Neutrophil (primary cell): ENCODE measurements at regions not wholly inside any gene's neighbourhood (a gene's known extent, or its start where the extent isn't known, plus 50 kb on each side); places are given as distances from the start of the nearest gene placed in this dataset.

Experiments used
- H3K27ac ChIP-seq: fragments of 200-600 bp; sonication (generic); 2 replicates; pipeline ENCODE4 v1.5.1; 2016; ENCODE audit warnings: mild to moderate bottlenecking, moderate library complexity
- H3K27me3 ChIP-seq: fragments of 200-600 bp; sonication (generic); 2 replicates; pipeline ENCODE4 v1.6.0; 2016; ENCODE audit warnings: mild to moderate bottlenecking
- H3K36me3 ChIP-seq: fragments of 200-600 bp; sonication (generic); 2 replicates; pipeline ENCODE4 v1.5.1; 2017
- H3K4me1 ChIP-seq, 2 experiments: fragments of 200-600 bp in 1 of 2; sonication (generic) in 1 of 2; 1 replicate in 1 of 2; 2 replicates in 1 of 2; pipeline versions ENCODE4 v1.5.1 to v1.6.1; 2013 to 2016; ENCODE audit warnings: low read depth in 1 of 2, low read length in 1 of 2, mild to moderate bottlenecking in 1 of 2, moderate library complexity in 1 of 2; ENCODE audit not compliant: control insufficient read depth in 1 of 2, insufficient read depth in 1 of 2
- H3K4me3 ChIP-seq, 2 experiments: fragments of 200-600 bp in 1 of 2; sonication (generic) in 1 of 2; 1 replicate in 1 of 2; 2 replicates in 1 of 2; pipeline ENCODE4 v1.5.1; 2013 to 2016; ENCODE audit warnings: low read depth in 1 of 2, low read length in 1 of 2, mild to moderate bottlenecking in 1 of 2, moderate library complexity in 1 of 2
- H3K9me3 ChIP-seq: fragments of 200-600 bp; sonication (generic); 2 replicates; pipeline ENCODE4 v1.5.1; 2016
- TF ChIP-seq, protein P1 (sequence below): fragments of 200-600 bp; sonication (generic); IDR thresholded peaks from 2 replicates; pipeline ENCODE4 v1.5.1; 2016; ENCODE audit warnings: antibody characterized with exemption

DNA sequence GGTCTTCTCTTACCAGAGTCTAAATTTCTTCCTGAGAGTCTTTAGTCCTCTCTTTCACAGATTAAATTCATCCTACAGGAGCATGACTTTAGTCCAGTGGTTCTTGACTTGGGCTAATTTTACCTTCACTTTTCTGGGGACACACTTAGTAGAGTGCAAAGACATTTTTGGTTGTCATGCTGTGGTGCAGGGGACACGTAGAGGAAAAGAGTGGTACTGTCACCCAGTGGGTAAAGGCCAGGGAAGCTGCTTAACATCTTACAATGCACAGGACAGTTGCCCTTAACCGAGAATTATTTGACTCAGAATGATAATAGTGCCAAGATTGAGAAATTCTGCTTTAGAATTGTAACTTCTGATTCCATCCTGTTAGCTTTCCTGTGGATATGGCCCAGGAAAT, 772.5 kb upstream of the GRM7 start:
- Histone ChIP-seq H3K27ac (no peak overlapping the region), H3K27me3 (no peaks in the 10 kb centered on the region), H3K4me1 (no peaks in the 10 kb centered on the region), H3K4me3 (no peak overlapping the region), H3K9me3 (no peaks in the 10 kb centered on the region), H3K36me3 (no peaks in the 10 kb centered on the region)
- TF ChIP-seq, protein P1, sequence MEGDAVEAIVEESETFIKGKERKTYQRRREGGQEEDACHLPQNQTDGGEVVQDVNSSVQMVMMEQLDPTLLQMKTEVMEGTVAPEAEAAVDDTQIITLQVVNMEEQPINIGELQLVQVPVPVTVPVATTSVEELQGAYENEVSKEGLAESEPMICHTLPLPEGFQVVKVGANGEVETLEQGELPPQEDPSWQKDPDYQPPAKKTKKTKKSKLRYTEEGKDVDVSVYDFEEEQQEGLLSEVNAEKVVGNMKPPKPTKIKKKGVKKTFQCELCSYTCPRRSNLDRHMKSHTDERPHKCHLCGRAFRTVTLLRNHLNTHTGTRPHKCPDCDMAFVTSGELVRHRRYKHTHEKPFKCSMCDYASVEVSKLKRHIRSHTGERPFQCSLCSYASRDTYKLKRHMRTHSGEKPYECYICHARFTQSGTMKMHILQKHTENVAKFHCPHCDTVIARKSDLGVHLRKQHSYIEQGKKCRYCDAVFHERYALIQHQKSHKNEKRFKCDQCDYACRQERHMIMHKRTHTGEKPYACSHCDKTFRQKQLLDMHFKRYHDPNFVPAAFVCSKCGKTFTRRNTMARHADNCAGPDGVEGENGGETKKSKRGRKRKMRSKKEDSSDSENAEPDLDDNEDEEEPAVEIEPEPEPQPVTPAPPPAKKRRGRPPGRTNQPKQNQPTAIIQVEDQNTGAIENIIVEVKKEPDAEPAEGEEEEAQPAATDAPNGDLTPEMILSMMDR, result no peak

GRCh38 chr3:6089780-6090179, 771.1 kb upstream of the GRM7 start:
- no peaks in the 10 kb centered on the region for H3K9me3 ChIP-seq
- no peaks in the 10 kb centered on the region for H3K27me3 ChIP-seq
- H3K4me3 ChIP-seq, result no peak overlapping the region
- TF ChIP-seq, protein P1, result no peak
- H3K27ac ChIP-seq, result no peak overlapping the region
- no peaks in the 10 kb centered on the region for H3K36me3 ChIP-seq
- H3K4me1 ChIP-seq, result no peaks in the 10 kb centered on the region

DNA sequence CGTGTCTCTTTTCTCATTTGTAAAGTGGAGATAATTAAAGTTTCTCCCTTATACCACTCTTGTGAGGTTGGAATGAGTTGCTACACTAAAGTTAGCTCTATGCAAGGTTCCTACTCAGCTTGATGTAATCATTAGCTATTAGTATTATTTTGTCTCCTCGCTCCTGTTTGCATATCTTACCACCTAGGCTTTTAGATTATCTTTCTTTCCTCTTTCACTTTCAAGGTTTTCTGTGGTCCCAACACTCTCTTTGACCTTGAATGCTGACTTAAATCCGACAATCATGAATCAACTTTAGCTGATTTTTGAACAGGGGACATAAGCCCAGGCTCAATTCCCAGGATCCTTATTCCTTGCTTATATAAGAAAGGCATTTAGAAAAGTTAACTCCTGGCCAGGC, 769.7 kb upstream of the GRM7 start:
- Histone ChIP-seq H3K4me1 (no peaks in the 10 kb centered on the region), H3K9me3 (no peaks in the 10 kb centered on the region), H3K4me3 (no peak overlapping the region), H3K27ac (no peak overlapping the region), H3K36me3 (no peaks in the 10 kb centered on the region), H3K27me3 (no peaks in the 10 kb centered on the region)
- TF ChIP-seq, protein P1, result no peak

GRCh38 chr3:6095006-6095405, 765.9 kb upstream of the GRM7 start:
- H3K36me3 ChIP-seq, result no peaks in the 10 kb centered on the region
- no peaks in the 10 kb centered on the region for H3K9me3 ChIP-seq
- no peak overlapping the region for H3K27ac ChIP-seq
- no peaks in the 10 kb centered on the region for H3K4me1 ChIP-seq
- TF ChIP-seq, protein P1, result no peak
- no peaks in the 10 kb centered on the region for H3K27me3 ChIP-seq
- H3K4me3 ChIP-seq, result no peak overlapping the region

DNA sequence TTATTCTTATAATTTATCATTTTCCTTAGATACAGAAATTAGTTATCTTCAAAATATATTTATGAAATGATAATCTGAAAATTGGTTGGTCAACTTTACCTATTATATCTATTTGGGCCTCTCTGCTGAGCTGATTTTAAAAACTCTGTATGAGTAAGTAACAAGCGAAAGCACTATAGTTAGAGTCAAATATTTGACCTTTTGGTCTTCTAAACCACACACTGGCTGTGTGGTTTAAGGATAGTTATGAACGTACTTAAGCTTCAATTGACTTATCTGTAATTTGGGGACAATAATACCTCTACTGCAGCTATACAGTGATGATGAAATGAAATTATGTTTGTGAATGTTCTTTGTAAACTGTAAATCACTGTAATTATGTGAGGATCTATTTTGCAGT, 763.9 kb upstream of the GRM7 start:
- TF ChIP-seq, protein P1, result no peak
- Histone ChIP-seq H3K27me3 (no peaks in the 10 kb centered on the region), H3K27ac (no peak overlapping the region), H3K36me3 (no peaks in the 10 kb centered on the region), H3K9me3 (no peaks in the 10 kb centered on the region), H3K4me3 (no peak overlapping the region), H3K4me1 (no peaks in the 10 kb centered on the region)

DNA sequence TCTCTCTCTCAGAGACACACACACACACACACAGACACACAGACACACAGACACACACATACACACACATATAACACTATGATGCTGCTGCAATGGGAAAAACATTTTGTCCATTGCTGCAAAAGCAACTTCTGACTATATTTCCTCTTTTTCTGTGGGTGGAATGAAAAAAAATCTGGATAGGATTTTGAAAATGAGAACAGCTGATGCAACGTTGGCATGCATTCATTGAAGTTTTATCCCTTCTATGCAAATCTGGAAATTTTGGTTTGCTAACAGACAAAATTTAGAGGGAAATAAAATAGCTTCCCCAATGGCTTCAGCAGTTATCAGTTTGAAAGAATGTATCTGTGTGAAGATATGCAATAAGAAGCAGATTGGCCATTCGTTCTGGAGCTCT, 763.4 kb upstream of the GRM7 start:
- H3K36me3 ChIP-seq, result no peaks in the 10 kb centered on the region
- TF ChIP-seq, protein P1, result no peak
- no peak overlapping the region for H3K27ac ChIP-seq
- no peak overlapping the region for H3K4me3 ChIP-seq
- H3K9me3 ChIP-seq, result no peaks in the 10 kb centered on the region
- H3K27me3 ChIP-seq, result no peaks in the 10 kb centered on the region
- no peaks in the 10 kb centered on the region for H3K4me1 ChIP-seq
